HCT116 (cell line): ENCODE measurements at regions not wholly inside any gene's neighbourhood (a gene's known extent, or its start where the extent isn't known, plus 50 kb on each side); places are given as distances from the start of the nearest gene placed in this dataset.

Experiments used
- ATAC-seq: fragments of 200-7000 bp; cut with Tn5 transposase; 2 replicates; pipeline ENCODE4 v1.9.1; 2020; ENCODE audit warnings: mild to moderate bottlenecking, moderate library complexity
- BruUV-seq: library from RNA; stranded (reverse); fragments of 400-500 nt; replicated peaks from 2 replicates; lab custom pipeline; 2021; lab: Mats Ljungman, UMichigan
- CTCF ChIA-PET: fragments of 300-600 bp; sonication (Branson Sonifier 250); formaldehyde crosslinking; loops from one replicate; lab custom pipeline; 2021; ENCODE audit warnings: antibody characterized with exemption; lab: Charles Lee
- POLR2A ChIA-PET: fragments of 300-600, 350-600 bp; sonication (Branson Sonifier 250); formaldehyde crosslinking; loops from one replicate; lab custom pipeline; 2021; ENCODE audit warnings: antibody characterized with exemption; lab: Charles Lee
- RAD21 ChIA-PET, 2 experiments: fragments of 300-600 bp; sonication (Branson Sonifier 250); formaldehyde crosslinking; loops; one replicate each; lab custom pipeline; 2023; ENCODE audit warnings: low total read pairs in 2 of 2; ENCODE audit not compliant: uncharacterized antibody in 2 of 2, unreplicated experiment in 2 of 2, low non-redundant PET in 1 of 2; lab: Charles Lee
- DNase-seq: peaks from one replicate; pipeline ENCODE4 v3.0.0-alpha.2; 2010; ENCODE audit warnings: low read depth, low spot score
- H2AFZ ChIP-seq: fragments of 200-600 bp; shearing (Covaris generic), sonication (generic); 2 replicates; pipeline ENCODE4 v1.6.1; 2017; ENCODE audit warnings: low read depth, mixed run types, mixed read lengths, antibody characterized with exemption, low read length; ENCODE audit not compliant: poor library complexity, severe bottlenecking
- H3K27ac ChIP-seq: 2 replicates; pipeline ENCODE4 v1.5.1; 2012; ENCODE audit warnings: low read depth, low read length
- H3K27me3 ChIP-seq: fragments of 200-600 bp; sonication (generic); 2 replicates; pipeline ENCODE4 v1.6.1; 2016; ENCODE audit warnings: mixed run types, low read length, mixed read lengths; ENCODE audit not compliant: insufficient read depth
- H3K36me3 ChIP-seq, 2 experiments: fragments of 200-500 bp in 1 of 2; fragments of 200-600 bp in 1 of 2; sonication (Bioruptor generic) in 1 of 2; sonication (generic) in 1 of 2; 2 replicates each; pipeline versions ENCODE4 v1.5.1 to v1.6.1; 2014 to 2016; ENCODE audit warnings: low read length in 2 of 2, inconsistent platforms in 1 of 2, mixed read lengths in 1 of 2, mixed run types in 1 of 2; ENCODE audit not compliant: insufficient read depth in 2 of 2, control insufficient read depth in 1 of 2
- H3K4me1 ChIP-seq, 2 experiments: fragments of 200-600 bp in 1 of 2; sonication (generic) in 1 of 2; 2 replicates each; pipeline versions ENCODE4 v1.5.1 to v1.6.1; 2012 to 2017; ENCODE audit warnings: low read length in 2 of 2, inconsistent platforms in 1 of 2, mild to moderate bottlenecking in 1 of 2, mixed read lengths in 1 of 2, mixed run types in 1 of 2, moderate library complexity in 1 of 2; ENCODE audit not compliant: insufficient read depth in 2 of 2, control insufficient read depth in 1 of 2
- H3K4me2 ChIP-seq: fragments of 200-600 bp; sonication (generic); 2 replicates; pipeline ENCODE4 v1.6.1; 2017; ENCODE audit warnings: mixed run types, low read length, mixed read lengths
- H3K4me3 ChIP-seq, 2 experiments: fragments of 200-600 bp in 1 of 2; sonication (generic) in 1 of 2; replicated peaks in 1 of 2; 2 replicates each; pipeline ENCODE4 v1.5.1; 2011 to 2016; ENCODE audit warnings: low read length in 2 of 2, control low read depth in 1 of 2, low read depth in 1 of 2, mild to moderate bottlenecking in 1 of 2, mixed read lengths in 1 of 2, mixed run types in 1 of 2
- H3K79me2 ChIP-seq: fragments of 200-600 bp; sonication (generic); 2 replicates; pipeline ENCODE4 v1.6.1; 2017; ENCODE audit warnings: mild to moderate bottlenecking, mixed run types, low read length, moderate library complexity, mixed read lengths; ENCODE audit not compliant: insufficient read depth
- H3K9ac ChIP-seq: fragments of 200-600 bp; sonication (generic); 2 replicates; pipeline ENCODE4 v1.6.1; 2016; ENCODE audit warnings: low read length, mixed read lengths
- H3K9me2 ChIP-seq: fragments of 200-600 bp; sonication (generic), shearing (Covaris generic); 2 replicates; pipeline ENCODE4 v1.6.1; 2017; ENCODE audit warnings: mixed run types, mild to moderate bottlenecking, moderate library complexity; ENCODE audit not compliant: insufficient read depth
- H3K9me3 ChIP-seq, 2 experiments: fragments of 200-500 bp in 1 of 2; fragments of 200-600 bp in 1 of 2; sonication (Bioruptor generic) in 1 of 2; sonication (generic) in 1 of 2; 2 replicates each; pipeline ENCODE4 v1.6.1; 2014 to 2017; ENCODE audit warnings: low read length in 2 of 2, mixed read lengths in 2 of 2, inconsistent platforms in 1 of 2, low read depth in 1 of 2, mild to moderate bottlenecking in 1 of 2, mixed run types in 1 of 2, moderate library complexity in 1 of 2; ENCODE audit not compliant: control insufficient read depth in 1 of 2, insufficient read depth in 1 of 2
- H4K20me1 ChIP-seq: fragments of 200-600 bp; sonication (generic), shearing (Covaris generic); 2 replicates; pipeline ENCODE4 v1.6.1; 2017; ENCODE audit warnings: mixed run types, mild to moderate bottlenecking, moderate library complexity; ENCODE audit not compliant: insufficient read depth
- CBX3 ChIP-seq: IDR thresholded peaks from 2 replicates; pipeline ENCODE4 v1.6.1; 2012; ENCODE audit warnings: low read depth
- CEBPB ChIP-seq: IDR thresholded peaks from 2 replicates; pipeline ENCODE4 v1.6.1; 2012; ENCODE audit warnings: low read depth
- EGR1 ChIP-seq: IDR thresholded peaks from 2 replicates; pipeline ENCODE4 v1.6.1; 2012; ENCODE audit warnings: low read depth
- ELF1 ChIP-seq: IDR thresholded peaks from 2 replicates; pipeline ENCODE4 v1.6.1; 2012; ENCODE audit warnings: low read depth, borderline replicate concordance
- EZH2 ChIP-seq: fragments of 200-600 bp; sonication (generic); IDR thresholded peaks from 2 replicates; pipeline ENCODE4 v1.6.1; 2017; ENCODE audit warnings: antibody characterized with exemption, mixed run types
- EZH2phosphoT487 ChIP-seq: fragments of 200-600 bp; IDR thresholded peaks from 2 replicates; pipeline ENCODE4 v1.6.1; 2018; ENCODE audit warnings: antibody characterized with exemption, borderline replicate concordance
- RAD21 ChIP-seq: IDR thresholded peaks from 2 replicates; pipeline ENCODE4 v1.6.1; 2012; ENCODE audit warnings: low read depth, mild to moderate bottlenecking
- SRF ChIP-seq: IDR thresholded peaks from 2 replicates; pipeline ENCODE4 v1.6.1; 2012; ENCODE audit warnings: low read depth
- TCF7L2 ChIP-seq: IDR thresholded peaks from 2 replicates; pipeline ENCODE4 v1.7.0; 2011; ENCODE audit warnings: borderline replicate concordance, inconsistent platforms; ENCODE audit not compliant: insufficient read depth, insufficient read length; ENCODE audit errors: extremely low read depth
- YY1 ChIP-seq: IDR thresholded peaks from 2 replicates; pipeline ENCODE4 v1.6.1; 2011; ENCODE audit warnings: low read length, low read depth, moderate library complexity, mild to moderate bottlenecking; ENCODE audit not compliant: insufficient replicate concordance; ENCODE audit errors: extremely low read depth
- ZNF274 ChIP-seq: fragments of 200-500 bp; sonication (Bioruptor generic); IDR thresholded peaks from 2 replicates; pipeline ENCODE4 v1.6.1; 2014; ENCODE audit warnings: mild to moderate bottlenecking, low read depth, low read length, inconsistent platforms
- intact Hi-C: fragments of 100-400 bp; cut with micrococcal nuclease; formaldehyde crosslinking; loops from 2 replicates; pipeline ENCODE4 v1.10.0; 2022
- TF ChIP-seq, protein P1 (sequence below): IDR thresholded peaks from 2 replicates; pipeline ENCODE4 v1.6.1; 2011; ENCODE audit warnings: mild to moderate bottlenecking, low read length, moderate library complexity; ENCODE audit not compliant: insufficient replicate concordance; ENCODE audit errors: extremely low read depth
- TF ChIP-seq, protein P2 (sequence below), 3 experiments: fragments of 200-600 bp in 1 of 3; sonication (generic) in 1 of 3; IDR thresholded peaks in 2 of 3; conservative IDR thresholded peaks in 1 of 3; 2 replicates each; pipeline ENCODE4 v1.5.1; 2012 to 2017; ENCODE audit warnings: low read depth in 2 of 3, low read length in 2 of 3, antibody characterized with exemption in 1 of 3, borderline replicate concordance in 1 of 3, control low read depth in 1 of 3, mild to moderate bottlenecking in 1 of 3, mixed read lengths in 1 of 3, mixed run types in 1 of 3, moderate library complexity in 1 of 3; ENCODE audit not compliant: insufficient read depth in 1 of 3

DNA sequence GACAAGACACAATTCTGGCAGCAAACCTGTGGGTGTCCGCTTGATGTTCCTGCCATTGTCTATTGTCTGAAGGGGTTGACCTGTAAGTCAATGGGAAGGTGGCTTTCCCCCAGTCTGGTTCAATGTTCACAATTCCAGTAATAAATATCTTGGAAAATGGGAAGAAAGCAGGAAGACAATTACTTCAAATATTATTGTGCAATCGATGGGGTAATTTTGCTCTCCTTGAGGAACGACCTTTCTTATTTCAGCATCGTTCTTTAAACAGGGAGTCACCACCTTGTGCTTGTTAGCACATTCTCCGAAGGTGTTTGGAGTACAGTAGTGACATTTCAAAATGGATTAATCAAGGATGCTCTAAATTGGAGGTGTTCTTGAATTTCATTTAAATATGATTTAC lies 136.9 kb downstream of the BTBD3 start:
- RAD21 ChIA-PET, result no interaction called here
- intact Hi-C loops, result no loop called here
- no peak overlapping the region for H2AFZ ChIP-seq
- ATAC-seq, result no peak
- no peak for TF ChIP-seq SRF
- no peak for TF ChIP-seq EZH2
- no peak for TF ChIP-seq YY1
- TF ChIP-seq RAD21, result no peak
- TF ChIP-seq, all 23 proteins: peak for 0
- no peak overlapping the region for H3K27ac ChIP-seq
- H3K9me2 ChIP-seq, result no peaks in the 10 kb centered on the region
- H3K79me2 ChIP-seq, result no peaks in the 10 kb centered on the region
- BruUV-seq, result no TSS peak
- H3K9me3 ChIP-seq, result no peaks in the 10 kb centered on the region; a peak in 1 of 4 replicates
- no peak overlapping the region for H3K9ac ChIP-seq
- no peak overlapping the region for H3K4me2 ChIP-seq
- no peaks in the 10 kb centered on the region for H4K20me1 ChIP-seq
- H3K4me1 ChIP-seq, result no peaks in the 10 kb centered on the region
- ChIA-PET CTCF (no interaction called here), POLR2A (no interaction called here)
- H3K36me3 ChIP-seq, result no peaks in the 10 kb centered on the region
- H3K4me3 ChIP-seq, result no peak overlapping the region
- DNase-seq, result no peak
- H3K27me3 ChIP-seq, result no peaks in the 10 kb centered on the region

GRCh38 chr20:12055161-12055560 lies 137.5 kb downstream of the BTBD3 start:
- TF ChIP-seq, protein P1, sequence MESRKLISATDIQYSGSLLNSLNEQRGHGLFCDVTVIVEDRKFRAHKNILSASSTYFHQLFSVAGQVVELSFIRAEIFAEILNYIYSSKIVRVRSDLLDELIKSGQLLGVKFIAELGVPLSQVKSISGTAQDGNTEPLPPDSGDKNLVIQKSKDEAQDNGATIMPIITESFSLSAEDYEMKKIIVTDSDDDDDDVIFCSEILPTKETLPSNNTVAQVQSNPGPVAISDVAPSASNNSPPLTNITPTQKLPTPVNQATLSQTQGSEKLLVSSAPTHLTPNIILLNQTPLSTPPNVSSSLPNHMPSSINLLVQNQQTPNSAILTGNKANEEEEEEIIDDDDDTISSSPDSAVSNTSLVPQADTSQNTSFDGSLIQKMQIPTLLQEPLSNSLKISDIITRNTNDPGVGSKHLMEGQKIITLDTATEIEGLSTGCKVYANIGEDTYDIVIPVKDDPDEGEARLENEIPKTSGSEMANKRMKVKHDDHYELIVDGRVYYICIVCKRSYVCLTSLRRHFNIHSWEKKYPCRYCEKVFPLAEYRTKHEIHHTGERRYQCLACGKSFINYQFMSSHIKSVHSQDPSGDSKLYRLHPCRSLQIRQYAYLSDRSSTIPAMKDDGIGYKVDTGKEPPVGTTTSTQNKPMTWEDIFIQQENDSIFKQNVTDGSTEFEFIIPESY, result no peak
- no peak for TF ChIP-seq YY1
- no peak for TF ChIP-seq TCF7L2
- no peak for TF ChIP-seq CEBPB
- TF ChIP-seq, protein P2, sequence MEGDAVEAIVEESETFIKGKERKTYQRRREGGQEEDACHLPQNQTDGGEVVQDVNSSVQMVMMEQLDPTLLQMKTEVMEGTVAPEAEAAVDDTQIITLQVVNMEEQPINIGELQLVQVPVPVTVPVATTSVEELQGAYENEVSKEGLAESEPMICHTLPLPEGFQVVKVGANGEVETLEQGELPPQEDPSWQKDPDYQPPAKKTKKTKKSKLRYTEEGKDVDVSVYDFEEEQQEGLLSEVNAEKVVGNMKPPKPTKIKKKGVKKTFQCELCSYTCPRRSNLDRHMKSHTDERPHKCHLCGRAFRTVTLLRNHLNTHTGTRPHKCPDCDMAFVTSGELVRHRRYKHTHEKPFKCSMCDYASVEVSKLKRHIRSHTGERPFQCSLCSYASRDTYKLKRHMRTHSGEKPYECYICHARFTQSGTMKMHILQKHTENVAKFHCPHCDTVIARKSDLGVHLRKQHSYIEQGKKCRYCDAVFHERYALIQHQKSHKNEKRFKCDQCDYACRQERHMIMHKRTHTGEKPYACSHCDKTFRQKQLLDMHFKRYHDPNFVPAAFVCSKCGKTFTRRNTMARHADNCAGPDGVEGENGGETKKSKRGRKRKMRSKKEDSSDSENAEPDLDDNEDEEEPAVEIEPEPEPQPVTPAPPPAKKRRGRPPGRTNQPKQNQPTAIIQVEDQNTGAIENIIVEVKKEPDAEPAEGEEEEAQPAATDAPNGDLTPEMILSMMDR (IDR thresholded peaks at IDR 0.05 in 2 of 3, conservative IDR thresholded peaks at IDR 0.05 in 1 of 3; ENCODE audit: borderline replicate concordance in 1 of 3, insufficient read depth in 1 of 3, low read depth in 2 of 3, low read length in 2 of 3), result no peak
- TF ChIP-seq EGR1, result no peak
- TF ChIP-seq ELF1, result no peak
- TF ChIP-seq ZNF274, result no peak
- no peak for TF ChIP-seq RAD21
- no peak for TF ChIP-seq EZH2
- no peak for TF ChIP-seq EZH2phosphoT487
- TF ChIP-seq CBX3, result no peak
- Histone ChIP-seq H3K9me3 (no peaks in the 10 kb centered on the region; a peak in 2 of 4 replicates), H4K20me1 (no peaks in the 10 kb centered on the region), H3K27ac (no peak overlapping the region), H3K4me1 (no peaks in the 10 kb centered on the region), H3K27me3 (no peaks in the 10 kb centered on the region), H3K4me3 (no peak overlapping the region), H3K36me3 (no peaks in the 10 kb centered on the region), H3K9ac (no peak overlapping the region), H3K4me2 (no peak overlapping the region), H2AFZ (no peak overlapping the region), H3K9me2 (no peaks in the 10 kb centered on the region), H3K79me2 (no peaks in the 10 kb centered on the region)
- ATAC-seq, result no peak
- ChIA-PET RAD21 (no interaction called here), CTCF (no interaction called here), POLR2A (no interaction called here)
- intact Hi-C loops, result no loop called here
- BruUV-seq, result no TSS peak
- no peak for DNase-seq
